ENCODE measurements at regions not wholly inside any gene's neighbourhood (a gene's known extent, or its start where the extent isn't known, plus 50 kb on each side); places are given as distances from the start of the nearest gene placed in this dataset.

DNA sequence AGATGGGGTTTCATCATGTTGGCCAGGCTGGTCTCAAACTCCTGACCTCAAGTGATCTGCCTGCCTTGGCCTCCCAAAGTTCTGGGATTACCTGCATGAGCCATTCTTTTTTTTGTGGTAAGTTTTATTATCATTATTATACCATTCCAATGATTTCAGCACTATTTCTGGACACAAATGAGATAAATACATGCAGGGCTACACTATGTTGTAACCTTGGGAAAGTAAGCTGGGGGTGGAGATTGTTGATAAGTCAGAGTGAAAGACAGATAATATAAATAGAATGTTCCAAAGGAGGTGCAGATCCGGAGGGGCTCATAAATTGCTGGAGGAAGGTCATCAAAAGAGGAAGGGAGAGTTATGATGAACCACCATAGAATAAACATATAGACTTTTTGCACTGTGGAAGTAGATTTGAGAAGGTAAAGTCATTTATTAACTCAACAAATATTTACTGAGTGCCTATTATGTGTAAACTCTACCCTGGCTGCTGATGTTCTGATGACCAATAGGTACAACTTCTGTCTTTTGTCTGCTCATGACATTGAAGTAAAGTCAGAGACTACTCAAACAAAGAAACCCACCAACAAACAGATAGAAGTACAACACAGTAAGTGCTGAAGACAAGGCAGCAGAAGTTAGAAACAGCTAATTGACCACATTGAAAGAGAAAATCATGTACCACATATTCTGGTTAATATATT lies 478.9 kb upstream of the GOLIM4 start:
- TF ChIP-seq, protein P1, sequence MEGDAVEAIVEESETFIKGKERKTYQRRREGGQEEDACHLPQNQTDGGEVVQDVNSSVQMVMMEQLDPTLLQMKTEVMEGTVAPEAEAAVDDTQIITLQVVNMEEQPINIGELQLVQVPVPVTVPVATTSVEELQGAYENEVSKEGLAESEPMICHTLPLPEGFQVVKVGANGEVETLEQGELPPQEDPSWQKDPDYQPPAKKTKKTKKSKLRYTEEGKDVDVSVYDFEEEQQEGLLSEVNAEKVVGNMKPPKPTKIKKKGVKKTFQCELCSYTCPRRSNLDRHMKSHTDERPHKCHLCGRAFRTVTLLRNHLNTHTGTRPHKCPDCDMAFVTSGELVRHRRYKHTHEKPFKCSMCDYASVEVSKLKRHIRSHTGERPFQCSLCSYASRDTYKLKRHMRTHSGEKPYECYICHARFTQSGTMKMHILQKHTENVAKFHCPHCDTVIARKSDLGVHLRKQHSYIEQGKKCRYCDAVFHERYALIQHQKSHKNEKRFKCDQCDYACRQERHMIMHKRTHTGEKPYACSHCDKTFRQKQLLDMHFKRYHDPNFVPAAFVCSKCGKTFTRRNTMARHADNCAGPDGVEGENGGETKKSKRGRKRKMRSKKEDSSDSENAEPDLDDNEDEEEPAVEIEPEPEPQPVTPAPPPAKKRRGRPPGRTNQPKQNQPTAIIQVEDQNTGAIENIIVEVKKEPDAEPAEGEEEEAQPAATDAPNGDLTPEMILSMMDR (IDR thresholded peaks at IDR 0.05; ENCODE audit: low read length): no peak
- TF ChIP-seq EZH2 (optimal IDR thresholded peaks at IDR 0.05; ENCODE audit: low read depth, low read length): no peak

Data from MM.1S (cell line).